AG10803 (cell line): ENCODE measurements at regions not wholly inside any gene's neighbourhood (a gene's known extent, or its start where the extent isn't known, plus 50 kb on each side); places are given as distances from the start of the nearest gene placed in this dataset.

Experiments
- DNase-seq: peaks from one replicate; pipeline ENCODE4 v3.0.0; 2010; ENCODE audit warnings: low read depth
- H3K4me3 ChIP-seq: 2 replicates; pipeline ENCODE4 v1.5.1; 2011; ENCODE audit warnings: mild to moderate bottlenecking, low read length, control low read depth
- CTCF ChIP-seq: conservative IDR thresholded peaks from 2 replicates; pipeline ENCODE4 v1.5.1; 2011; ENCODE audit warnings: mild to moderate bottlenecking, low read length, control low read depth, inconsistent platforms

- DNase-seq: no peak
- no peak for TF ChIP-seq CTCF
- no peak overlapping the region for H3K4me3 ChIP-seq
These were observed 63.6 kb upstream of the CARD11 start for GRCh38 chr7:3107228-3107763.

- no peak for DNase-seq
- H3K4me3 ChIP-seq: no peak overlapping the region
- no peak for TF ChIP-seq CTCF
These were observed 64.4 kb upstream of the CARD11 start for GRCh38 chr7:3107889-3108570.

- H3K4me3 ChIP-seq: no peak overlapping the region
- no peak for DNase-seq
- TF ChIP-seq CTCF: no peak
These were observed 65.7 kb upstream of the CARD11 start for GRCh38 chr7:3109311-3109915.

GRCh38 chr7:3112479-3113134 lies 68.9 kb upstream of the CARD11 start:
- no peak for TF ChIP-seq CTCF
- no peak for DNase-seq
- no peak overlapping the region for H3K4me3 ChIP-seq

- H3K4me3 ChIP-seq: no peak overlapping the region
- TF ChIP-seq CTCF: no peak
- DNase-seq: no peak
These were observed 71.2 kb upstream of the CARD11 start for GRCh38 chr7:3114917-3115316.

GRCh38 chr7:3117081-3117480 lies 73.4 kb upstream of the CARD11 start:
- TF ChIP-seq CTCF: no peak
- no peak for DNase-seq
- no peak overlapping the region for H3K4me3 ChIP-seq
